LoVo (cell line): ENCODE measurements at regions not wholly inside any gene's neighbourhood (a gene's known extent, or its start where the extent isn't known, plus 50 kb on each side); places are given as distances from the start of the nearest gene placed in this dataset.
A peak's percentile ranks its signal among the peaks of the same experiment; 100 is the strongest.
"Not testable (repeated sequence)": the region's sequence is repeated elsewhere in the genome, so short reads cannot be mapped to it uniquely, and the experiment has no call there.

Source experiments
- DNase-seq: peaks from one replicate; pipeline ENCODE4 v3.0.0-alpha.2; 2016; ENCODE audit warnings: low spot score

DNA sequence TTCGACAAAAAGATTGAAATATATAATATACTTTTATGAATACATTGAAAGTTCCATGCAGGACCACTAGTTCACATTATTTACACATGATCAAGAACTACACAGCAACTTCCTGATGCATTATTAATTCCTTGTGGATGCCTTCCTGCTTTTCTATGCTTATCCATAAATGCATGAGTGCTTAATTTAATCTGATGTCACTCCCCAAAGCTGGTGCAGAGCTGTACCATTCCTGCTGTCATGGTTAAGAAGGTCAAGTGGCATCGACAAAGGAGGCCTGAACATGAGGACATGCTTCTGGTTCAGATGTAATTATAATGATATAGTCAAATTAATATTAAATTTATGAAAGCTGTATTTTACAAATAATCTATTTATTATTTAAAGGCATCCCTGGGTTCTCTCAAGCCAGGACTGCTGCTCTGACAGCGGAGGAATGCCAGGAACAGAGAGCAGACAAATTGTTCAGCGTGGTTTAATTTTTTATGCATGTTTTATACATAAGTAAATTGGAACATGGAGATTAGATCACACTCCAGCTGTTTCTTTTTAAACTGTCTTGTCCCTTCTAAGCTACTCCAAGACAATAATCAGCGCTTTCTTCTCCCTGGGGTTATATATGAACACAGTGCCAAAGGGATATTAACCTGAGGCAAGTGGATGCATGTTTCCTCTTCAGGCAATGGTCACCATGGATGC is 307.3 kb upstream of the CNTNAP5 start:
- no peak for DNase-seq

DNA sequence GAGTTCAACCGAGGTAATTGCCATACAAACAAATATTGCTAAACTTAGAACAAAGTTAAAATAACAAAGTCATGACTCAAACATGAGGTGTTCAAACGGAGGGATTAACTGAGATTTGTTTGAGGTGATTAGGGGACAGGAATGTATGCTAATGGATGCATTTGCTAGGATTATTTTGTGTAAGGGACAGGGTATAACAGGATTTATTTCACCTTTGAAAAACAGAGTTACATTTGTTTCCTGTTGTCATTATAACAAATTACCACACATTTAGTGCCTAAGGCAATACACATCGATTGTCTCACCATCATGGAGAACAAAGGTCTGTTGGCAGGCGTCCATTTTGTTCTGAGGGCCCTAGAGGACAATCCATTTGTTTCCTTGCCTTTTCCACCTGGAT is 304.3 kb upstream of the CNTNAP5 start:
- DNase-seq: no peak

DNA sequence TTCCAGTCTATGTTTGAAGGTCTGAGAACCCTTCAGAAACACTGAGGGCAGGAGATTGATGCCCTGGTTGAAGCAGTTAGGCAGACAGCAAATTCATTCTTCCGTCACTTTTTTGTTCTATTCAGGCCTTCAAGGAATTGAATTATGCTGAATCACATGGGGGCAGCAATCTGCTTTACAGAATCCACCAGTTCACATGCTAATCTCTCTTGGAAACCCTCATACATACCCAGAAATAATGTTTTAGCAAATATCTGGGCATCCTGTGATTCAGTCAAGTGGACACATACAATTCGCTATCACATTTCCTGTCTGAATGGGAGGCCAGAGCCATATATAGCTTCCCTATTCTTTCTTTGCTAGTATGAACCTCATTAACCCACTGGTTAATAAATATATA is 301.4 kb upstream of the CNTNAP5 start:
- no peak for DNase-seq

DNA sequence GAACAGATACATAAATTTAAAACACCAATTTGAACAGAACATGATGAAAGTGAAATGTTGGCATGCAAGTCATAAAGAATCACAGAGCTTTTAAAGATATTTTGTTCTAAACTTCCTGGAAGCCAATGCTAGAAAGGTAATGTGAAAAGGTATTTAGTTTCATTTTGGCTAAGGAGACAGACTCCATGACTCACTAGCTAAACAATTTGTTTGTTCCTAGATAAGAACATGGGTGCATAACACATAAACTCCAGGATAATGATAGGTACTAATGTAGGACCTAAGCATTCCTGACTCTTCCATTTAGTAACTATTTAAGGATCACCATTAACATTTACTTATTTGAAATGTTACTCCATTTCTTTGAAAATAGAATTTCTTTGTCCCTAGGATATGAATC is 292.5 kb upstream of the CNTNAP5 start:
- peak; percentile 23 for DNase-seq

DNA sequence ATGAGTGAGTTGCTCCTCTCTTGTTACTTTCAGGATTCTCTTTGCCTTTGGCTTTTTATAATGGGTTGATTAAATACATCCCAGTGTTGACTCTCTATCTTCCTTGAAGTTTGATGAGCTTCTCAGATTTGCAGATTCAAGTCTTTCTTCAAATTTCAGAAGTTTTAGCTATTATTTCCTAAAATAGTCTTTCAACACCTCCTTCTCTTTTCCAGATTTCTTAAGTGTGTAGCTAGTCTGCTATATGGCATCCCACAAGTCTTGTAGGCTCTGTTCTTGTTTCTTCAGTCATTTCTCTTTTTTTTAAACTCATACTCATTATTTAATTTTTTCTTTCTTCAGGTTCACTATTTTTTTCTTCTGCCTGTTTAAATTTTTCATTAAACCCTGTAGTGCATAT is 287.7 kb upstream of the CNTNAP5 start:
- no peak for DNase-seq

DNA sequence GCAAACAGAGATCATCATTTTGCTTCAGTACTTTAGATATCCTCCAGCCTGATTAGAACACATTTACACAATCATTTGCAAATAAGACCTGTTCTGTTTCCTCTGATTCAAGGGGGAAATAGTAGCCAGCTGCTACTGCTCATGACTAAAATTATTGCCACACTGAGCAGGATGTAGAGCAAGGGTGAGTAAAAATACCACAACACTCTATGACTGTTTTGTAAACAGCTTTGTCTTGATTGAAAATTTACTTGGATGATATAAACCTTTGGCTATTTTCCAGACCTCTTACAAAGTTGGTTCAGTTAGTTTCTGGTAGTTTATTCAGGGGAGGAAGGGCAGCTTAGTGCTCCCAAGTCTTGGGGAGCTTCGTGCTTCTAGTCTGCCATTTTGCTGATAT is 286.4 kb upstream of the CNTNAP5 start:
- no peak for DNase-seq

DNA sequence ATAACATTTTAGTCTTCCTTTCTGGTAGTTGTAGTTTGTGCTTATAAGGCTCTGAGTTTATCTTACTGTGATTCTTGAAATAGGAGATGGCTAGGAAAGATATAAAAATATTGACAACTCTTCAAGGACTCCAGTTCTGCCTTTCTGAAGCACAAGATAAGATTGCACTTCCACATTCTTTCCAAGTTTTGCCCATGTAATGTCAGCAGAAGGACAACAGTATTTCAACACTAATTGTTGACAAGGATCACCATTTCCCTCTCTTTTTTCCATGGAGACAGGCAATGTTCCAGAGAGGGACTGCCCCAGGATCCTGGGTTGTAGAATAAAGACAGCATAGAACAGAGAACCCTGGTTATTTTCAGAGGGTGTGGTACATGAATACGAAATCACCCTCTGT is 279.1 kb upstream of the CNTNAP5 start:
- no peak for DNase-seq

DNA sequence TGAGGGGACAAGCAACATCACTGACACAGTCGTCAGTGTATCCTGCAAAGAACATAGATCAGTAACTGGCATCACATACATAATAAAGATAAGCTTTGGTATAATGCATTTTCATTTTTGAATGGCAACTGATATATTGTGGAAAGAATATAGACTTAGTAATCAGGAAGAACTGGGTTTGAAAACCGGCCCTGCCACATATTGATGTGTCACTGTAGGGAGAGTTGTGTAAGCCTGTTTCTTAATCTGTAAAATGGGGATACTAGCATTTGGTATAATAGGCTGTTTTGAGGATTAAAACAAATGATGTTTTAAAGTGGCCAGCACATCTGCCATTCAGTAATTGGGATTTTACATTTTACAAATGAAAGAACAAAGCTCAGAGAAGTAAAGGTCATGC is 277.8 kb upstream of the CNTNAP5 start:
- no peak for DNase-seq

DNA sequence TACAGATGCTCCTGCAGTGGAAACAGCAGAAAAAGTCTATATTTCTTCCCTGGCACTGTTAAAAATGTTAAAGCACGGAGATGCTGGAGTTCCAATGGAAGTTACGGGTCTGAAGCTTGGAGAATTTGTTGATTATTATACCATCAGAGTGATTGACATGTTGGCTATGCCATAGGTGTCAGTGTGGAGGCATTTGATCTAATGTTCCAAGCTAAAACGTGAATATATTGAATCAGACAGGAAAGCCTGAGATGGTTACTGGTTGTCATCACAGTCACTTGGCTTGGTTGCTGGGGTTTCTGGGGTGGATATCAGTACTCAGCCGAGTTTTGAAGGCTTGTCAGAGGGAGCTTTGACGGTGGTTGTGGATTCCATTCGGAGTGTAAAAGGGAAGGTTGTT is 262.9 kb upstream of the CNTNAP5 start:
- no peak for DNase-seq

DNA sequence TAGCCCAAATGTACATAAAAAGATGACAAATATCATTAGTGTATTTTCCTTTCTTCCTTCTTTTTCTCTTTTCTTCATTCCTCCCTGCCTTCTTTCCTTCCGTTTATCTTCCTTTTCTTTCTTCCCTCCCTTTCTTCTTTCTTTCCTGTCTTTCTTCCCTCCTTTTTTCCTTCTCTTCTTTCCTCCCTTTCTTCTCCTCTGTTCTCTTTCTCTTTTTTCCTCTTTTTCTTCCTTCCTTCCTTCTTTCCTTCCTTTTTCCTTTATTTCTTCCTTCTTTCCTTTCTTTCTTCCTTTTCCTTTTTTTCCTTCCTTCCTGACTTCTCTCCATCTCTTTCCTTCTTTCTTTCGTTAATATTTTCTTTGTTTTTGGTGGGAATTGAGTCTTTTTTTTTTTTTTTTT is 256.9 kb upstream of the CNTNAP5 start:
- DNase-seq: no peak

DNA sequence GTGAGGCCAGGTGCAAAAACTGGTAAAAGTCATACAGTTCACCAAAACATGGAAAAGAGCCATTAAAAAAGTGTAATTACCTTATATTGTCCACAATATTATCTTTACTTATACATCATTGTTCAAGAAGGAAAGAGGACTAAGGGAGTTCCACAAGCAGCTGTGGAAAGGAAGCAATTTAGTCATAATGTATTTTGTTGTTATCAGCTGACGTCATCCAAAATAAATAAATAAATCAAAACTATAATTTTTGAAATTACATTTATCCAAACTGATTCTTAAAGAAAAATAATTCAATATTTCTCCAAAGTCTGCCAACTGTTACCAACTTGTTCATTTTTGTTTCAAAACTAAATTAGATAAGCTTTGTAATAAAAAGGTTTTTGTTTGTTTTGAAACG is 256.1 kb upstream of the CNTNAP5 start:
- DNase-seq: no peak

DNA sequence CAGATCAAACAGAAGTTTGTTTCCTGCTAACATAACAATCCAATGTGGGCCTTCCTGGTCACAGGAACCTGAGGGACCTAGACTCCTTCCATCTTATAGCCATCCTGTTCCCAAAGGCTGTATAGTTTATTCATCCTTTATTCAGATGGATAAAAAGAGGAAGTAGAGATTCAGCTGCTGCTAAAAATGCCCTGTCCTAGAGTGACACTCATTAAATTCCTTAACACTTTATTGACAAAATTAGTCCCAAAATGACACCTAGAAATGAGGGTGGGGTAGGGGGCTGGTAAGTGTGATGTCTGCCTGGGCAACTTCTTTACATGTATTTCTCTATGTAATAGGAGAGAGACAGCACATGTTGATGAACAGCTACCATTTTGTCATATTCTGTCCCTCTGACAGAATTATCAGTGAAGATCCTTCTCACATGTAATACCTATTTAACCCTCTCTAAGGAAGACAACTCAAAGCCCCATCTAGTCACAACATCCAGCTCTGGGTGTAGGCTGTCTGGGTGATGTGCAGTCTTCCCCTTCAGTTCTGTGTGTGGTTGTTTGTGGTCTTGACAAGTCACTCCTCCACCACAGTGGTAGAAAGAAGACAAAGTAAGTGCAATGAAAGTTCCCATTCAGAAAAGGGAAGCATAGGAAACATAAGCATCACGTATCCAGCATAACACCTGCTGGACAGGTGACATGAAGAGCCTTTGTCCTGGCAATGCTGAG is 253.9 kb upstream of the CNTNAP5 start:
- DNase-seq: no peak

DNA sequence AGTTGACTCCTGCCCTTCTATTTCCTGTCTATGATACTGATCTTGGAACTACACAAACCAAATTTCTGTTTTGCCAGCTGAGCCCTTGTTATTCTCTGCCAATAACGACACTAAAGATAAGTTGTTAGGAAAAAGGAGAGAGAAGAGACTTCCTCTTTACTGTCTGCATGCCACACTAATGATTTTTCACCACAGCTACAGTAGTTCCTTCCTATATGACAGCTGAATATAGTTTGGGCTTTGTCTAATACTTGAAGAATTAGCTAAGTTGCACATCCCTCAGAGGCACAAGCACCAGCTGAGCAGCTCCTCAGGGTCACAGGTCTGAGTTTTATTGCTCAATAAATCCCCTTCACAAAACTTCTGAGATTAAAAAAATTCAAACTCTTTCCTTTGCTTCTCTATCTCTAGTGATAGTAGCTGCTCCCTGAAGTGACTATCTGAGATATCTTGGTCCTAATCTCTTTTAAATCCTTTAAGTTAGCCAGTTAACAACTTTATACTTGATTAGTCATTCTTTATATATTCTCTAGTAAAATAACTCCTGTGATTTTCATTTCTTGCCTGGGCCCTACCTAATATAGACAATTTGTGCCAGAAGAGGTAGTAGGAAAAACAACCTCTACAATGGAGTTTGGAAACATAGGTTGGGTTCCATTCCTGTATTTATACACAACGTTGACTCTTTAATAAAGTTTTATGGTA is 253.0 kb upstream of the CNTNAP5 start:
- no peak for DNase-seq

DNA sequence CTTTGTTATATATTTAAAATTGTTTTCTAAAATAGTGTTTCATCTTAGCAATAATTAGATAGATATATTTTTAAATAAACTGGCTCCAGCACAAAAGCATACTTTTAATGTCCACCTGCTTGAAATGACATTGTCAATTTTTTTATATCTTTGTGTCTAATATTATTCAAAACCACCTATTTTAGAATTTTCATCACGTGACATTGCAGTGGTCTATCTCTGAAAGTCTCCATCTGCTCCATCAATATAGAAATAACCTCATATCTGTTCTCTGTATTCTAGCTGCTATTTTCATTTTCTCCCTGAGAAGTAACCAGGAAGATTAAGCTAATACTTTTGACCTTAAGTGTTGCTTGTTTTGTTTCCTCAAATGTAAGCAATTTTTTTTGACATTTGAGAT is 248.0 kb upstream of the CNTNAP5 start:
- no peak for DNase-seq

DNA sequence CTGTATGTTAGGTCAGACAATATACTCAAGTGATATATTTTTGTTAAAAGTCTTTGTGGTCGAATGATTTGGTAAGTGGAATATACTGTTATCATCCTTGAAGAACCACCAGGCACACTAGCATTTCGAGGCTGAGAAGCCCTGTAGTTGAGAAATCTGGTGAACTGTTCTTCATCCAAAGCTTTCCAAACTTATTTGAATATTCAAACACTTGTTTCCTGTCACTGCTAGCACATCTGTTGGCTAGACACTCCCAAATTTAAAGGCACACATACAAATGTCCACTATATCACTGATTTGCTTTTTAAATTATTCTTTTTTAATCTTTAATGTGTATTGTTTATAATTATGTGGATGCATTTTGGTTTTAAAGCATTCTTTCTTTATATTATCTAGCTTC is 241.9 kb upstream of the CNTNAP5 start:
- no peak for DNase-seq

DNA sequence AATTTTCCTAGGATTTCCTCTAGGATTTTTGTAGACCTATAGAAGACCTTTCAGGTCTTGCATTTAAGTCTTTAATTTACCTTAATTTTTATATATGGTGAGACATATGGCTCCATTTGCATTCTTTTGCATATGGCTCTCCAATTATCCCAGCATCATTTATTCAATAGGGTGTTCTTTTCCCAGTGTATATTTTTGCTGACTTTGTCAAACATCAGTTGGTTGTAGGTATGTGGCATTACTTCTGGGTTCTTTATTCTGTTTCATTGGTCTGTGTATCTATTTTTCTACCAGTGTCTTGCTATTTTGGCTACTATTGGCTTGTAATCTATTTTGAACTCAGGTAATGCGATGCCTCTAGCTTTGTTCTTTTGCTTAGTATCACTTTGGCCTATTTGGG is 239.8 kb upstream of the CNTNAP5 start:
- DNase-seq: no peak

DNA sequence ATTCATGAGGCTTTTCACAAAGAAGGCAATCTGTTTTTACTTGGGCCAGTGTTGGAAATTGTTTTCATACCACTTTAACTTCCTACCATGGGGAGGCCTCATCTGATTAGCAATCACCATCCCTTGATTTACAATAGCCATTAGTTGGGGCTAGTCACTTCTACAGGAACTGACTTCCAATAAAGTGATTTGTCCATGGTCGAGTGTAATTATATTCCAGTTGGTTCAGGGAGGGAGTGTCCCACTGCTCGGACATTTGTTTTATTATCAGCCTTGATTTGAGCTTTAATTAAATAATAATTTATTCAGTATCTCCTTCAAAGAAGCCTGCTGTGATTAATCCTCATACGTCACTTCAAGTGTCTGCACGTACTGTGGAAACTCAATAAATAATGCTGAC is 233.9 kb upstream of the CNTNAP5 start:
- DNase-seq: no peak

DNA sequence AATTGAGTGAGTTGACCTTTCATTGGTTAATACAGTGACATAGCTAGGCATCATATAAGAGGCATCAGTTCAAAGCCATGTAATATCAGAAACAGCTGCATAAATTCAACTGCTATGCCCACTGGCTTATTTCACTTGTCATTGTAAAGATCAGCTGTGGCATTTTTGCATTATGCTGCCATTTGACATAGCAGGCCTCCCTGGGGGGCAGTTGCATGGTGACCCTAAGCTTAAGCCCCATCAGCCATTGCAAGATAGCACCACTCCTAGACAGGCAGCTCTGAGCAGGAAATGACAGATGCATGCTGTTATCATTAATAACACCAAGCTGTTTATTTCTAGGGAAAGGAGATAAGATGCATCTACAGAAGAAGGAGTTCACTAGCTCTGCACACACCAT is 233.4 kb upstream of the CNTNAP5 start:
- DNase-seq: no peak

DNA sequence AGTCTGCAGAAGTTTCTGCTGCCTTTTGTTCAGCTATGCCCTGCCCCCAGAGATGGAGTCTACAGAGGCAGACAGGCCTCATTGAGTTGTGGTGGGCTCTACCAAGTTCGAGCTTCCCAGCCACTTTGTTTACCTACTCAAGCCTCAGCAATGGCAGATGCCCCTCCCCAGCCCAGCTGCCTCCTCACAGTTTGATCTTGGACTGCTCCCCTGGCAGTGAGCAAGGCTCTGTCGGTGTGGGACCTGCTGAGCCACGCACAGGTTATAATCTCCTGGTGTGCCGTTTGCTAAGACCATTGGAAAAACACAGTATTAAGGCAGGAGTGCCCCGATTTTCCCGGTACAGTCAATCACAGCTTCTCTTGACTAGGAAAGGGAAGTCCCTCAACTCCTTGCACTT is 221.0 kb upstream of the CNTNAP5 start:
- DNase-seq: not testable (repeated sequence)

DNA sequence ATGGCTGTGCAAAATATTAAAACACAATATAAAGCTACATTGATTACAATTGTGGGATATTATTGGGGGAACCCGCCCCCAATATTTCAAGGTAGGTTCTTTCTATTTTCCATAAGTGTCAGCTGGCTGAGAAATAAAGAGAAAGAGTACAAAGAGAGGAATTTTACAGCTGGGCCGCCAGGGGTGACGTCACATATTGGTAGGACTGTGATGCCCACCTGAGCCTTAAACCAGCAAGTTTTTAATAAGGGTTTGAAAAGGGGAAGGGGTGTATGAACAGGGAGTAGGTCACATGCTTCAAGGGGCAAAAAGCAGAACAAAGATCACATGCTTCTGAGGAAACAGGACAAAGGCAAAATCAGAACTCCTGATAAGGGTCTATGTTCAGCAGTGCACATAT is 219.3 kb upstream of the CNTNAP5 start:
- not testable (repeated sequence) for DNase-seq

DNA sequence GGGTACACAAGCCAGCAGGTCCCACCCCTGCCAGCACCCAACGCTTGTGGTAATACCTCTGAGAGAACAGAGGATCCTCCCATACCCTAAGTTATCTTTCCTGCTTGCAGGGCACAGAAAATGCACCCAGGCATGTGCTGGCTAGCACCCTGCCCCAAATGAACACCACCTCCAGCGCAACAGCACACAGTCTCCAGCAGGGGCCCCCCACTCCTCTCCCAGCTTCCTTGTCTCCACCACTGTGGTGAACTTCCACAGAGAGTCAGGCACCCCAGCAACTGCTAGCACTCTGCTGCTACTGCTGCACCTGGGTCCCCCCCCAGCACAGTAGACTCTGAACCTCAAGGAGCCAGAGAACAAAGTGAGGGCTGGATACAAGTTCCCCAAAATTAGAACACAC is 216.8 kb upstream of the CNTNAP5 start:
- DNase-seq: no peak

DNA sequence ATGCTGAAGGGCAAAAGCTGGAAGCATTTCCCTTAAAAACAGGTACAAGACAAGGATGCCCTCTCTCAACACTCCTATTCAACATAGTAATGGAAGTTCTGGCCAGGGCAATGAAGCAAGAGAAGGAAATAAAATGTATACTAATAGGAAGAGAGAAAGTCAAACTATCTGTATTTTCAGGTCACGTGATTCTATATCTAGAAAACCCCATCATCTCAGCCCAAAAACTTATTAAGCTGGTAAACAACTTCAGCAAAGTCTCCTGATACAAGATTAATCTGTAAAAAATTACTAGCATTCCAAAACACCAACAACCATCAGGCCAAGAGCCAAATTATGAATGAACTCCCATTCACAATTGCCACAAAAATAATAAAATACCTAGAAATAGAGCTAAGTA is 213.2 kb upstream of the CNTNAP5 start:
- DNase-seq: no peak

DNA sequence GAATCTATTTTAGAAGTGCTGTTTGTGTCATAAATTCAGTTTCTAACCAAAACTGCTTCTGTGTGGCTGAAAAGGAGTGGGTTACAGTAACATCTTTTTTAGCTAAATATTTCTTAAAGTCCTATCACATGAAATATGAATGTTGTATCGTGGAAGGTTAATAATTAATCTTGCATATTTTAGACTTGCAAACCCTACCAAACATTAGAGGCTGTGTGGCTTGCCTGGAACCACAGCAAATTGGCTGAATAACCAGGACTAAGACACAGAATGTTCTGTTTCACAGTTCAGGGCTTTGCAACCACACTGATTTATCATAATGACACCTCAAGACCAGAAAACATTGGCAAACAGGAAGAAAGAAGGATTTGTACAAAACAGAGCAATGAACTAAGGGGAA is 208.9 kb upstream of the CNTNAP5 start:
- DNase-seq: no peak
